Globus pallidus (tissue), 1 donor: ENCODE measurements at regions not wholly inside any gene's neighbourhood (a gene's known extent, or its start where the extent isn't known, plus 50 kb on each side); places are given as distances from the start of the nearest gene placed in this dataset.
A peak's percentile ranks its signal among the peaks of the same experiment; 100 is the strongest.

Experiments used
- DNase-seq: peaks from one replicate; pipeline ENCODE4 v3.0.0-alpha.2; 2015; ENCODE audit warnings: low spot score

DNA sequence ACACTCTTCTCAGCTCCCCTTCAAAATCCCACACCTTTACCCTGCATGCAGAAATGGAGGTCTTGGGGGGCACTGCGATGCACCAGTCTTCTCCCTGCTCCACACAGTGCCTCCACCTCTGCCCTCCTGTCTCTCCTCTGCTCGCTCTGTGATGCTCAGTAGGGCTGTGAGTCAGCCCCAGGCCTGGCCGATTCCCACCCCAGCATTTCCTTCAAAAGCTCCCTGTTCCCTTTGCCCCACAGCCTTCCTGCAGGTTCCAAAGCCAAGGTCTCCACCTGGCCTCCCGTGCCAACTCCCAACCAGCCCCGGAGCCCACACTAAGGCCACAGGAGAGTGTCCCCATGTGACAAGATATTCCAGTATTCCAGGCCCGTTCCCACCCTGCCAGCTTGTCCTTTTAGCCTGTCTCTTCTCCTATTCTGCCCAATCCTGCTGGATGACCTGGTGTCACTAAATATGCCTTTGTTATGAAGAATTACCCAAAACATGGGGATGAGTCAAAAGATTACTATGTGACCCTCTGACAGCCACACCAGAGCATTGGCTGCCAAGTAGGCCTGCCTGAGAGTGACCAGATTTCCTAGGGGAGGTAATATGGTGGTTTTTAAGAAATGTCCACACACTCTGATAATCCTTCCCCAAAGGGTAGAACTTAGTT is 118.9 kb upstream of the NXT1 start:
- no peak for DNase-seq

DNA sequence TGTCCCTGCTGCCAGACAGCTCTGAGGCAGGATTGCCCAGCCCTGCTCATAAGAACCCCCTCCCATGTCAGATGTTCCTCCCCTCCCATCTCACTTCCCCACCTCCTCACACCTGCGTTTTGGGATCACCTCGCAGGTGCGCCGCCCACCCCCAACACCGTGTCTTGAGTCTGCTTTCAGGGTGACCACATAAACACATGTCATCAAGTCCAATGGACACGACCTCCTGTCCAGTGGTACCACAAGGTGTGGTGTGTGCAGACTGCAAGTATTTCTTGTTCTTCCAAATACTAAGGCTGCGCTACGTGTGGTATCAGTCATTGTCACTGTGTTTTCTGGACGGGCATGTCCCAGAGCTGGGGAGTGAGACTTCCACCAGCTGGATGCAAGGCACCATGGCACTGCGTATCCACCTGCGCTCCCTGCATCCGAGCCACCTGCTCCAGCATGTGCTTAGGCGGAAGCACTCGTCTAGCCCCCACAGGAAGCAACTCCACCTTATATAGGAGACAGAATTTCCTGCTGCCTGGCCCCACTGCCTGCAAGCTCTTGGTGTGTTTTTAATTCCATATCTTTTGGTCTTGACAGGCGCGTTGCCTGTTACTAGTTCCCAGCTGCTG is 119.7 kb upstream of the NXT1 start:
- no peak for DNase-seq

DNA sequence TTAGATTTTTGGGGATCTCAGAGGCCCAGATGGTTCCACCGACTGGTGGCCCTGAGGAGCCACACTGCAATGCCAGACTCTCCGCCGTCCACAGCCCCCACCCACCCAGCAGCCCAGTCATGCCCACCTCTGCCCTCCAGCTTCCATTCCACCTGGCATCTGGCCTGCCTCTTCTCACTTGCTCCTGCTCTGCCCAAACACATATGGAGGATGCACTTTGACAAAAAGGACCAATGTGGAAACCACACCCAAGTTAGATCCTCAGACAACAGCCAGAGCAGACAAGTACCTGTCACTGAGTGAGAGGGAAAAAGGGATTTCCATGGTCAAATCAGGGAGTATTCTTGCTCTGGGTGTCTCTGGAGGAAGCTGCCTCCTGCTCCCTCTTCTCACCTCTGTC is 120.6 kb upstream of the NXT1 start:
- DNase-seq, result no peak

DNA sequence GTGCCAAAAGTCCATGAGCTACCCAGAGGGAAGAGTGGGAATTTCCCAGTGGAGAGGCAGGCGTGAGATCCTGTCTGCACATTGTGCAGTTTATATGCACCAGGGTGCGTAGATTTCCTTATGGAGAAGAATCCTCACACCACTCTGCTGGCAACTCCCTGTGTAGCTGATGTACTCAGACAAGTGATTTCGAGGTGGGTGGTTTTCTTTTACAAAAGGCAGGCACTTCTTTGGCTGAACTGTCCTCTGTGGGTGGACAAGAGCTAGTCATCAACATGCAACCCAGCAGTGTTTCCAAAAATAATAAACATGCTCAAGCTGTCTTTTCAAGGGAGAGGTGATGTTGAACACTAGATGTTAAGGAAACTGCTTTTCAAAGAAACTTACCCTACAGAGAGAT is 121.7 kb upstream of the NXT1 start:
- no peak for DNase-seq

DNA sequence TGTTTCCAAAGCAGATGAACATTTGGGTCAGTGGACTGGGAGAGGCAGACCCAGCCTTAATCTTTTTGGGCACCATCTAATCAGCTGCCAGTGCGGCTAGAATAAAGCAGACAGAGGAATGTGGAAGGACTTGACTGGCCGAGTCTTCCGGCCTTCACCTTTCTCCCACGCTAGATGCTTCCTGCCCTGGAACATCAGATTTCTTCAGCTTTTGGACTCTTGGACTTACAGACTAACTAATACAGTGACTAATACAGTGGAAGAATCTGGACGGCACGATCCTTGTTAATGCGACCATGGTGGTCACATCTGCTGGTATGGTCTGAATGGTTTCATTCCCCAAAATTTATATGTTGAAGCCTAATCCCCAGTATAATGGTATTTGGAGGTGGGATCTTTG is 122.6 kb upstream of the NXT1 start:
- DNase-seq, result no peak

DNA sequence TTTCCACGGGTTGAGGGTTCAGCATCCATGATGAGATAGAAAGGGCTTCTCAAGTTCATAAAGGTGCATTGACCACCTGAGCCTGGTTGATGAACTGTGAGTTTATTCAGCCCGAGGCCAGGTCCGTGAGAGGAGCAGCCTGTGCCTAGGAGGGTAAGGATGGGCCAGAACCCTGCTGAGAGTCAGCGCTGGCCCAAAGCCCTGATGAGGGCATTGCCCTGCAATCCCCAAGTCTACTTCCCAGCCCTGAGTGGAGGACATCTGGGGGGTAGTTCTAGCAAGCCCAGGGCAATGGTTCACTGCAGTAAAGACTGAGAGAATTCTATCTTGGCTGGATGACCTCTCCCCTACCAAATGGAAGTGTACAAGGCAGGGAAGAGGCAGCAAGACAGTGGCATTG is 123.3 kb upstream of the NXT1 start:
- DNase-seq, result no peak

DNA sequence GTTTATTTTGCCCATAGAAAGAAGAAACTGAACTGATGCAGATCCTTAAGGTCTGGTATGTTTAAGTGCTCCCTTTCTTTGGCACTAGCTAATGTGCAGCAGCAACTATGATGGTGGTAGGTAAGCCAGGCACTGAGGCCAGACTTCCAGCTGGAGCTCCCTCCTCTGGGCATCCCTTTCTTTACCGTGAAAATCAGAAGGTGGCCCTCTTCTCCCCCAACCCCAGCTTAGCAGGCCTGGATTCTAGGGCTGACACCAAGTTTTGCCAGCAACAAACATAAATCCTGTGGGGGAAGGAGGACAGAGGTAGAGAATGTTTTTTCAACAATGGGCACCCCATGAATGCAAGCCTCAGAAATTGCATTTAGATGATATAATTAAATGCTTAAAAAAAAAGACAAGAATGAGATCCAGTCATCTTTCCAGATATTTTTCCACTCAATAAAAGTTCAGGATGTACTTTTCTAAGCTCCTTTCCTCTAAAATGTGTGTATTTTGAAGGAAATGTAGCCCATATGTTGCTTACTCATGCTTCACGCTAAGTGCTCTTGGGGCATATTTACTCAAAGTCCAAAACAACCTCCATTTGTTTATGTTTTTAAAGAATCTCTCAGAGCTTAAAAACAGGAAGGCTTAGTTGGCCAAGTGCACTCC is 123.9 kb upstream of the NXT1 start:
- DNase-seq, result no peak

DNA sequence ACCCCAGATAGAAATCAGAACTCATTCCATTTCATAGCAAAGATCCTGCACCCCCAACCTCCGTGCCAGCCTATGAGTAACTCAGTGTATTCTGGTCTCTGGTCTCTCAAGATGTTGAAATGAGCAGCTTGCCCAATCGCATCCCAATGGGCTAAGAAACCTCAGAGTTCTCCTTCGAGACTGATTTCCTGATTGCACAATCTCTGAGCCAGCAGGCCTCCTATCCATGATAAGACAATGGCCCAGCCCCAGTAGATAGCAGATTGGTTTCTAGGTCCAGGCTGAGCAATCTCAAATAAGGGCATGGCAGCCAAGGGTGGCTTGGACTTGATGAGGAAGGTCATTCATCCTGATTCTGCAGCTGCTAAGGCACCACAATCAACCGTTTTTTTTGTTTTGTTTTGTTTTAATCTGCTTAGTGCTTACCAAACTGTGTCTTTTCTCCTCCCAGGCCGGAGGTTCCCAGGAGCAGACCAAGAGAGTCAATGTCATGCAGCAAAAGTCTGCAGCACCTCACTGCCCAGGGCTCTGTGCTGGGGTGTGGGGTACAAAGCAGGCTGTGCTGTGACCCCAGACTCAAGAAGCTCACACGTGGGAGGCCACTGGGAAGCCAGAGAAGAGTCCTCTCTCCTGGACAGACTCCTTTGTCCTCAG is 125.1 kb upstream of the NXT1 start:
- DNase-seq, result peak; percentile 26

DNA sequence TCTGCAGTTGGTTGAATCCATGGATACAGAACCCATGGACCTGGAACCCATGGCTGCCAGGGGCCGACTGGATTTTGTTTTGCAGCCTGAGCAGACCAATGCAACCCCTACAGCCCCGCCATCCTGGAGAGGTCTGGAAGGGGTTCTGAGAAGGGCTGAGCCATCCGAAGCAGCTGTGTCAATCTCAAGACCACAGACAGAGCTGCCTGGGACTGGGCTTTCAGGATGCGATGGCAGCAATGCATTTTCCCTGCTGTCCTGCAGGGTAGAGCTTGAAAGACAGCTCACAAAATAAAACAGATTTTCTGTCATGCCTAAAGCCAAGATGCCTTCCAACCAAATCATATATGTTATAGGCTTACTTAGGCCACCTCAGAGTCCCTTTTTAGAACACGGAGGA is 125.8 kb upstream of the NXT1 start:
- DNase-seq, result no peak

DNA sequence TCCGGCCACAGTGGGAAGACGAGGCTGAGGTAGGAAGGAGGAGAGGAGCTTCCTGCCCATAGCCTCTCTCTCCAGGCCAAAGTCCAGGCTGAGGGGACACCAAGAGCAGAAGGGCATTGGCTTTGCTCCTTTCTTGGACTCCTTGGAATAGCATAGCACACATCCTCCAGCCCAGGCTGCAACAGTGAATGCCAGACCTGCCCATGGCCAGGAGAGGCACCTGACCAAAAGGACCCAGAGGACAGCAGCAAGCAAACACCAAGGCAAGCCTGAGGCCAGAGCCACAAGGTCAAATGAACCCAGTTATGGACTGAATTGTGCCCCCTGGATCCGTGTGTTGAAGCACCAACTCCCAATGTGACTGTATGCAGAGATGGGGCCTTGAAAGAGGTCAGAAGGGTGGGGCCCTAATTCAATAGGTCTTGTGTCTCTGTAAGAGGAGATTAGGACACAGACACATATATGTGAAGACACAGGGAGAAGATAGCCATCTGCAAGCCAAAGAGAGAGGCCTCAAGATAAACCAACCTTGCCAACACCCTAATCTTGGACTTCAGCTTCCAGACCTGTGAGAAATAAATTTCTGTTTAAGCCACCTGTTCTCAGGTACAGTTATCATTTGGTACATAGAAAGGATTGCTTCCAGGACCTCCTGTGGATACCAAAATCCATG is 126.5 kb upstream of the NXT1 start:
- no peak for DNase-seq

DNA sequence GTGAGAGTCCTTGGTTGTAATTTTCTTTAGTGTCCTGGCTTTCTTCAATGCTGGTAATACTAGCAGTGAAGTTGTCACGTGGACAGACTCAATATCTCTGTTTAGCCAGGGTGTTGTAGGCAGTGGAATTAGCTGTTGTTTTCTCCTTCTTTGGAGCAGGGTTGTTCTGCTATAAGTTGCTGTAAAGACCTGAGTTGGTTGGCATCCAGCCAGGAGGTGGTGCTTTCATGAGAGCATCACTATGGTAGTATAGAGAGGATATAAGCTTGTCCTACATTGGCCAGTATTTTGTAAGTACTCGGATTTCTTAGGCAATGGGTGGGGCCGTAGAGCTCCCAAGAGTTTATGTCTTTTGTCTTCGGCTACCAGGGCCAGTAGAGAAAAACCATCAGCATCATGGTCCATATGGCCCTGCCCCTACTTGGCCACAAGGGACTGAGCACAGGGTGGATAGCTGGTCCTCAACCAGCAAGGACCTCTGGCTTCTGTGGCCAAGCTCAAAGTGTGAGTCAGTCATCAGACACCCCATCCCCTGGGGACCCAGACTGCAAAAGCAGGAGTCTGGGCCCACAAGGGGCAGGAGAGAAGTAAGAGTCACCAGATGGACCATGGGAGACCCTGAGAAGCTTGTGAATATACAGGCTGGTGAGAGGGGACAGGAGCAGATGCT is 127.9 kb upstream of the NXT1 start:
- DNase-seq, result no peak

DNA sequence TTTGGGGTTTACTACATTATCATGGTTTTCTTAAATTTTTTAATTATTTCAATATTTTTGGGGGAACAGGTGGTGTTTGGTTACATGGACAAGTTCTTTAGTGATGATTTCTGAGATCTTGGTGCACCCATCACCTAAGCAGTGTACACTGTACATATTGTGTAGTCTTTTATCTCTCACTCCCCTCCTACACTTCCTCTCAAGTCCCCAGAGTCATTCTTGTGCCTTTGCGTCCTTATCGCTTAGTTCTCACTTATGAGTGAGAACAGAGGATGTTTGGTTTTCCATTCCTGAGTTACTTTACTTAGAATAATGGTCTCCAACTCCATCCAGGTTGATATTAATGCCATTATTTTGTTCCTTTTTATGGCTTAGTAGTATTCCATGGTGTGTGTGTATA is 130.9 kb upstream of the CD93 start:
- DNase-seq, result no peak

DNA sequence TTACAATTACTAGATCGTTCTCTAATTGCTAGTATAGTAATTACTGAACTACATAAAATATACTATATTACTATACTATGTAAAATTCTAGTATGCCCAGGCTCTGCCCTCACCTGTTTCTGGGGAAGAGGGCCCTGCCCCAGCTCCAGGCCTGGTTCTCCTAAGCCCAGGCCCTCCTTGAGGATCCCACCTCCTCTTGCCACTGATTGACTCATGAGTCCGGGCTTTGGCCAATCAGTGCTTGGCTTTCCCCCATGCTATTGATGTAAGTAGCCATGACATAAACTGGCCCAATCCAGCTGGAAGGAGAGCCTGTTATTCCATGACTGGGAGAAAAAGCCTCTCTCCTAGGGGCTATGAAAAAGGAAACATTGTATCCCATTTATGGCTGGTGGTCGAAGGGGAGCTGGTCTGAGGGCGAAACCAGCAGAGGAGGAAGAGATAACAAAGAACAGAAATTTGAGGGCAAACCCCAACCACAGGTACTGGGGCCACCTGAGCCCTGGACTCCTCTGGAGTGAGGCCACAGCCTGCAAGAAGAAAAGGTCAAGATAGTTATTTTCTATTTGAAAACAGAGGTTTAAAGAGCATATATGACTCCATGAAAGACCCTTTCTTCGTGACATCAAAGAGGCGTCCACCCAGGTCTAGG is 129.3 kb upstream of the CD93 start:
- DNase-seq, result no peak

DNA sequence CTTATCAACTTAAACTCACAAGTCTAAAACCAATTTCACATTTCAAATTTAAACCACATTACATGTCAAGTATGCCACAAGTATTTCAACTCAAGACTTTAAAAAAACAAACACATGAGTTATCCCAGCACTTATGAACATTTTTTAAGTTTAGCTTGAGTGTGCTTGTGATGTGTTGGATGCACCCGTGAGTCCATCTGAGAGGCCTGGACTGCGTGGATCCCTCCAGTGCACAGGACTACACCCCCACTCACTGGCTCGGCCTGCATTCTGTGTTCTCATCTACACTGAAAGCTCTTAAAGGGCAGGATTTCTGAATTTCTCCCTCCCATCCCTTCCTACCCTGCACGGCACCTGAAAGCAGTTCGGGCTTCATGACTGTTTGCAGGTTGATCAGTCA is 128.8 kb upstream of the CD93 start:
- DNase-seq, result no peak

DNA sequence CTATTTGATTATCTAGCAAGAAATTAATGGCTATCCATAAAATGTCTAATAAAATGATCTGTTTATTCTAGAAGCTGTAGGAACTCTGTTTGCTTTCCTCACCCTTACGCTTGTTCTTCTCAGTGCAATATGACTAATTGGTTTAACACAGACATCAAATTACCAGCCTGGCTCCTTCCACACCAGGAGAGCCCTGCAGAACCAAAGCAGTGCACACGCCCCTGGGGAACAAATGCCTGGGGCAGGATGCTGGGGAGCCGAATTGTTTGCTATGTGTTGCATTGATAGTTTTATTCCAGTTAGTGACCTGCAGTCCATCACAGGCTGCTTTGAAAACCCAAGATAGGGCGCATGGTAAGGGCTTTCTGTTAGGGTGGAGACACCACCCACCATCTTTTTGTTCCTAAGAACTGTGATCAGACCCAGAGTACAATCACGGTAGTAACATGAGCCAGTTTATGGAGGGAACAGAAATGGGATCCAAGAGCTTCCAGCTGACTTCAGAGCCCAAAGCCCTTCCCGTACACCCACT is 126.4 kb upstream of the CD93 start:
- DNase-seq, result no peak

DNA sequence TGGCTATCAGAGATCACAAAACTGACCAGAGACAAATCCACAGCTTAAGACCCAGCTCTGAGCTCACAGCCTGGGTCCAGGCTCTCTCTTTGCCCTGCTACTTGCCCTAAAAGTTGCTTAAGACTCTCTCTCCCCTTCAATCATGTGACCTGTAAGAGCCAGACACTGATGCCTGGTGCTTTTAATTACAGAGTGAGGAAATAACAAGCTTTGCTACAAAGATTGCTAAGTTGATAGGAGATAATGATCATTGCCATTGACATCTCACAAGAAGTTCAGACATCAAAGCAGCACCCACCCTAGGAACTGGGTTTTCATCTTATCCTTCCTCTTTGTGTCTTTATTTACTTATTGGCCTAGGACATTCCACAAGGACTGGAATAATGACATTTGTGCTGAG is 125.9 kb upstream of the CD93 start:
- no peak for DNase-seq

DNA sequence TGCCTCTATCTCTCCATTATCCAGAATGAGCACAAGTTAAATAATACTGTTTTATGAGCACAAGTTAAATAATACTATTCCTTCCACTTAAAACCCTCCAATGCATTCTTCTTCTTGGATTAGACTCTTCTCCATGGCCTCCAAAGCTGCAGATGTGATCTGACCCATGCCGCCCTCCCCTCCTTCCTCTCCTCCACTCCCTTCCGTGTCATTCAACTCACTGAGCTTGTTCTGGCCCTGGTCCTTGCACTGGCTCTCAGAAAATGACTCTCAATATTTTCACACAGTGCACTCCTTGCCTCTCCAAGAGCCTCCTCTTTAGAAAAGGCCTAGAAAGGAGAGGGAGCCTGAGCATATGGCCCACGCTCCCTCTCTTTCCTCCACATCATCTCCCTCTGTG is 125.0 kb upstream of the CD93 start:
- no peak for DNase-seq

DNA sequence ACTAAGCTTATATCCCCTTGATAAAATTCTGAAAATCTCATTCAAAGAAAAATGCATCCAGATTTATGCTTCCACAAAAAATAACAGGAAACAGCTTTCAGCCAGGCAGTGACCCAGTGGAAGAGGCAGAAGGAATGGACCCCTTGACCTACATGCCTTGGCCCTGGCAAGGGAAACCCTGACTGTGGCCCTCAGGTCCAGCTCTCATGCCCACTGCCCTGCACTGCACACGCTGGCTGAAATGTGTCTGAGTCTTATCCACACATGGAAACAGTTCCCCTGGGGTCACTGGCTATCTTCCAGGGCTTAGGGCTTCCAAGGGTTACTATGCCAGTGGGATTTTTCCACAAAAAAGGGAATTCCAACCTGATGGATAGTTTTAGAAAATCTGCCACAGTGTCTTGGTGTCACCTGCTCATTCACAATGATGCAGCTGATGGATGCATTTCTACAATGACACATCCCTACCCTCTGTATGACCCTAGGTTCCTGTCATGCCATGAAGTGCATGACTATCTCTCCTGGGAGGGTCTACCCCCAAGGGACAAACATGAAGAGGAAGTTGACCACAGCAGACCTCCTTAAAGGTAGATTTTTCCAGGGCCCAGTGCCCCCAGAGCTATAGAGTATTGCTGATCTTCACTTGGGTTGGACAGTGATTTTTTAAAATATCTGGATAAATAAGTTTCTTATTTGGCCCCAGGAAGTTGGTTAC is 121.9 kb upstream of the CD93 start:
- no peak for DNase-seq

DNA sequence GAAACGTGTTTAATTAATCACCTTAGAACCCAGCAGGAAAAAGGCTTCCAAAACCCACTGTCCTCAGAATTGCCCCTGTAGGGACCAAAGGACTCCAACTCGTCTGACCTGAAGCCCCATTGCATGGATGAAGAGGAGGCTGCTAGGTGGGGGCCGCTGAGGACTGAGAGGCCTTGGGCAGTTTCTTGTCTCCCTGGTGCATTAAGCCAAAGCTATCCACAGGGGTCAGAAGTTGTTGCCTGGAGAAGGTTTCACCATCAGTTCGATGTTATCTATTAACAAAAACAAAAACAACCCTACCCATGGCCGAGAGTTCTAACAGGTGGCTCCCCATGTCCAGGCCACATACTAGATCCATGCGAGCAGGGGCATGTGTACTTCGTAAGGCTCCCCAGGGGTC is 120.9 kb upstream of the CD93 start:
- DNase-seq, result no peak

DNA sequence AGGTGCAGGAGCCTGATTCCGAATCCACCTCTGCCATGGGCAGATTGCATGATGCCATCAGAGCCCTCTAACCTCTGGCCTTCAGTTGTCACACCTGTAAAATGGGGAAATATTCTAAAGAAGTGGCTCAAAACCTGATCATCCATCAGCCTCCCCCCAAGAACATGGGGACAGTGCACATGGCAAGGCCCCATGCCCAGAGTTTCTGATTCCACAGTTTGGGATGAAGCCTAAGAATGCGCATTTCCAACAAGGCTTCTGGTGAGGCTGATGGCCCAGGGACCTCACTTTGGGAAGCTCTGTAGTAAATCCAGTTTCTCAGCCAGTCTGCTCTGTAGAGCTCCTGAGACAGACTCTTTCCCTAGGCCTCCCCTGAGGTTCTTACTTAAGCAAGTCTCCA is 119.9 kb upstream of the CD93 start:
- DNase-seq, result no peak

DNA sequence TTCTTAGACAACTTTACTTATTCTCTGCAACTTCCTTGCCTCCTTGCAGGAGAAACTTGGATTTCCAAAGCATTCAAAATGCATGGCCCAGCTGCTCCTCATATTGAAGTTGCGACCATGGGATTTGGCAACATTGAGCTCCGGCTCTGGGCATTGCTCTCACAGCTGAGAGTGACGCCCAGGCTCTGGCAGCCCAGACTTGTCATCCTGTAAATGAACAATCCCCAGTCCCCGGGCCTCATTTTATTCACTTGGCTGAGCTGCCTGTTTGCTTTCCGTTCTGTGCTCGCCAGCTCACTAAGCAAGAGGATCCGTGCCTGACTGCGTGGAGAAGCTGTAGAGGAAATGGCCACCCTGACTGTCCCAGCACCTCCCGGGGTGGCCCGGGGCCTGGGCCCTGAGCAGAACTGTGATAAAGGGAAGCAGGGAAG is 119.5 kb upstream of the CD93 start:
- DNase-seq, result peak; percentile 86
